H1 (cell line): ENCODE measurements at regions not wholly inside any gene's neighbourhood (a gene's known extent, or its start where the extent isn't known, plus 50 kb on each side); places are given as distances from the start of the nearest gene placed in this dataset.

Source experiments
- CTCF ChIA-PET: fragments of 300-600 bp; sonication (Branson Sonifier 250); formaldehyde crosslinking; loops from one replicate; lab custom pipeline; 2021; ENCODE audit not compliant: partially characterized antibody; lab: Charles Lee
- POLR2A ChIA-PET: fragments of 300-600 bp; sonication (Branson Sonifier 250); formaldehyde crosslinking; loops from one replicate; lab custom pipeline; 2021; ENCODE audit warnings: inconsistent platforms; ENCODE audit not compliant: partially characterized antibody; lab: Charles Lee
- DNase-seq, 2 experiments: peaks; one replicate each; pipeline versions ENCODE4 v3.0.0 to v3.0.0-alpha.2; 2010 to 2022; ENCODE audit warnings: low spot score in 2 of 2, low read depth in 1 of 2, mixed read lengths in 1 of 2
- FAIRE-seq: peaks from 2 replicates; lab custom pipeline; 2011; peaks lifted over from hg19 to GRCh38; lab: Jason Lieb, UNC
- H2AFZ ChIP-seq: 2 replicates; pipeline ENCODE4 v1.8.1; 2012; ENCODE audit warnings: low read length, inconsistent platforms
- H2AK5ac ChIP-seq: 2 replicates; pipeline ENCODE4 v1.6.1; 2013; ENCODE audit warnings: low read depth, low read length
- H2BK120ac ChIP-seq: replicated peaks from 2 replicates; pipeline ENCODE3; 2013; ENCODE audit warnings: low read depth, low read length, inconsistent platforms
- H2BK12ac ChIP-seq: 2 replicates; pipeline ENCODE4 v1.6.1; 2013; ENCODE audit warnings: low read depth, low read length
- H2BK15ac ChIP-seq: 2 replicates; pipeline ENCODE4 v1.6.1; 2013; ENCODE audit warnings: low read length
- H2BK20ac ChIP-seq: 2 replicates; pipeline ENCODE4 v1.6.1; 2013; ENCODE audit warnings: low read length
- H2BK5ac ChIP-seq: 2 replicates; pipeline ENCODE4 v1.6.1; 2013; ENCODE audit warnings: low read depth, low read length
- H3K14ac ChIP-seq: 2 replicates; pipeline ENCODE4 v1.6.1; 2013; ENCODE audit warnings: inconsistent platforms; ENCODE audit not compliant: insufficient read length
- H3K18ac ChIP-seq: 2 replicates; pipeline ENCODE4 v1.6.1; 2013; ENCODE audit warnings: low read length; ENCODE audit errors: extremely low read depth
- H3K23ac ChIP-seq: 2 replicates; pipeline ENCODE4 v1.6.1; 2013; ENCODE audit warnings: inconsistent platforms; ENCODE audit not compliant: insufficient read length
- H3K23me2 ChIP-seq: 2 replicates; pipeline ENCODE4 v1.6.1; 2013; ENCODE audit warnings: low read depth, low read length
- H3K27ac ChIP-seq: 2 replicates; pipeline ENCODE4 v1.6.1; 2011; ENCODE audit warnings: low read depth, low read length, inconsistent platforms
- H3K27me3 ChIP-seq, 4 experiments: replicated peaks in 1 of 4; 1 replicate in 1 of 4; 2 replicates in 3 of 4; pipeline versions ENCODE4 v1.6.1 to v1.8.1; 2011 to 2013; ENCODE audit warnings: low read length in 3 of 4, mild to moderate bottlenecking in 3 of 4, inconsistent platforms in 2 of 4, mixed read lengths in 2 of 4, moderate library complexity in 1 of 4; ENCODE audit not compliant: control insufficient read depth in 3 of 4, insufficient read depth in 3 of 4; ENCODE audit errors: extremely low read depth in 1 of 4
- H3K36me3 ChIP-seq, 4 experiments: 2 replicates each; pipeline versions ENCODE4 v1.6.1 to v1.8.1; 2011 to 2013; ENCODE audit warnings: mild to moderate bottlenecking in 4 of 4, low read length in 3 of 4, moderate library complexity in 2 of 4, control low read depth in 1 of 4, inconsistent platforms in 1 of 4; ENCODE audit not compliant: insufficient read depth in 4 of 4, control insufficient read depth in 2 of 4
- H3K4ac ChIP-seq: replicated peaks from 2 replicates; pipeline ENCODE3; 2013; ENCODE audit warnings: low read length, low read depth, mixed read lengths, inconsistent platforms; ENCODE audit not compliant: insufficient read length
- H3K4me1 ChIP-seq, 4 experiments: replicated peaks in 1 of 4; 1 replicate in 1 of 4; 2 replicates in 3 of 4; pipeline versions ENCODE4 v1.6.1 to v1.8.1; 2011 to 2013; ENCODE audit warnings: low read length in 3 of 4, inconsistent platforms in 2 of 4, mixed read lengths in 1 of 4; ENCODE audit not compliant: insufficient read depth in 4 of 4, control insufficient read depth in 3 of 4
- H3K4me2 ChIP-seq, 2 experiments: 2 replicates each; pipeline versions ENCODE4 v1.6.1 to v1.8.1; 2011 to 2013; ENCODE audit warnings: low read depth in 2 of 2, low read length in 2 of 2, control low read depth in 1 of 2, inconsistent platforms in 1 of 2, mild to moderate bottlenecking in 1 of 2; ENCODE audit not compliant: insufficient read depth in 1 of 2
- H3K4me3 ChIP-seq, 4 experiments: fragments of 200-600, 300-600 bp in 1 of 4; sonication (generic), shearing (Covaris generic), sonication (Bioruptor Twin) in 1 of 4; 2 replicates each; pipeline versions ENCODE4 v1.5.1 to v1.8.1; 2011 to 2016; ENCODE audit warnings: low read length in 4 of 4, low read depth in 3 of 4, control low read depth in 2 of 4, inconsistent platforms in 2 of 4, mild to moderate bottlenecking in 2 of 4, mixed read lengths in 1 of 4, moderate library complexity in 1 of 4; ENCODE audit not compliant: insufficient read depth in 2 of 4; ENCODE audit errors: extremely low read depth in 1 of 4
- H3K56ac ChIP-seq: replicated peaks from 2 replicates; pipeline ENCODE3; 2013; ENCODE audit warnings: low read depth, mild to moderate bottlenecking, mixed read lengths, low read length, inconsistent platforms; ENCODE audit not compliant: insufficient read length
- H3K79me1 ChIP-seq: 2 replicates; pipeline ENCODE4 v1.6.1; 2013; ENCODE audit warnings: low read depth, low read length, control low read depth
- H3K79me2 ChIP-seq, 2 experiments: 2 replicates each; pipeline versions ENCODE4 v1.6.1 to v1.8.1; 2012 to 2013; ENCODE audit warnings: low read length in 2 of 2, mild to moderate bottlenecking in 2 of 2, inconsistent platforms in 1 of 2; ENCODE audit not compliant: insufficient read depth in 2 of 2, control insufficient read depth in 1 of 2
- H3K9ac ChIP-seq, 4 experiments: replicated peaks in 1 of 4; 1 replicate in 1 of 4; 2 replicates in 3 of 4; pipeline versions ENCODE4 v1.6.1 to v1.8.1; 2011 to 2013; ENCODE audit warnings: low read depth in 3 of 4, low read length in 3 of 4, control low read depth in 2 of 4, mild to moderate bottlenecking in 2 of 4, moderate library complexity in 2 of 4, inconsistent platforms in 1 of 4; ENCODE audit errors: extremely low read depth in 1 of 4
- H3K9me3 ChIP-seq, 2 experiments: 2 replicates each; pipeline versions ENCODE4 v1.6.1 to v1.8.1; 2012 to 2013; ENCODE audit warnings: mild to moderate bottlenecking in 2 of 2, moderate library complexity in 2 of 2, control low read depth in 1 of 2, inconsistent platforms in 1 of 2, low read depth in 1 of 2, low read length in 1 of 2, mixed read lengths in 1 of 2; ENCODE audit not compliant: insufficient read depth in 2 of 2
- H4K20me1 ChIP-seq, 2 experiments: replicated peaks in 1 of 2; 2 replicates each; pipeline versions ENCODE3 to v1.8.1; 2011 to 2013; ENCODE audit warnings: inconsistent platforms in 2 of 2, low read length in 2 of 2, mild to moderate bottlenecking in 1 of 2; ENCODE audit not compliant: insufficient read depth in 2 of 2, control insufficient read depth in 1 of 2
- H4K5ac ChIP-seq: 2 replicates; pipeline ENCODE4 v1.6.1; 2013; ENCODE audit warnings: low read length, low read depth, mixed read lengths, inconsistent platforms; ENCODE audit not compliant: insufficient read length
- H4K8ac ChIP-seq: 2 replicates; pipeline ENCODE4 v1.8.0; 2013; ENCODE audit warnings: mild to moderate bottlenecking, moderate library complexity, low read length, inconsistent platforms; ENCODE audit not compliant: insufficient read depth; ENCODE audit errors: extremely low read depth
- H4K91ac ChIP-seq: replicated peaks from 2 replicates; pipeline ENCODE3; 2013; ENCODE audit warnings: low read length, mixed read lengths, inconsistent platforms; ENCODE audit not compliant: insufficient read length
- CTCF ChIP-seq, 3 experiments: IDR thresholded peaks; 1 replicate in 2 of 3; 2 replicates in 1 of 3; pipeline versions ENCODE4 v1.5.1 to v1.6.1; 2011; ENCODE audit warnings: low read length in 3 of 3, mild to moderate bottlenecking in 3 of 3, inconsistent platforms in 2 of 3, low read depth in 1 of 3, moderate library complexity in 1 of 3; ENCODE audit not compliant: insufficient read depth in 1 of 3; ENCODE audit errors: control extremely low read depth in 1 of 3
- KDM1A ChIP-seq: fragments of 200-600, 300-600 bp; sonication (generic); IDR thresholded peaks from 2 replicates; pipeline ENCODE4 v1.7.1; 2016; ENCODE audit warnings: mild to moderate bottlenecking, low read length, borderline replicate concordance
- NRF1 ChIP-seq: IDR thresholded peaks from 2 replicates; pipeline ENCODE4 v1.6.1; 2011; ENCODE audit warnings: mild to moderate bottlenecking, low read depth, low read length, improper control_type of control experiment
- PHF8 ChIP-seq: fragments of 200-600 bp; sonication (generic); conservative IDR thresholded peaks from 2 replicates; pipeline ENCODE4 v1.7.1; 2012; ENCODE audit warnings: low read depth, mild to moderate bottlenecking, inconsistent platforms, low read length, moderate library complexity
- WGBS, 2 experiments: shearing (Covaris generic) in 1 of 2; methylation state at CpG; one replicate each; pipeline versions ENCODE4 v1.1.6 to v1.1.7; 2013 to 2015; ENCODE audit warnings: low lambda C conversion rate in 2 of 2, mixed read lengths in 2 of 2, inconsistent platforms in 1 of 2, low coverage in 1 of 2, missing lambda C conversion rate in 1 of 2; ENCODE audit not compliant: insufficient replicate concordance in 2 of 2, insufficient coverage in 1 of 2, insufficient read length in 1 of 2; ENCODE audit errors: extremely low coverage in 1 of 2, missing lambda C conversion rate in 1 of 2; 5-methylcytosine and 5-hydroxymethylcytosine counted together

- no peak overlapping the region for H2AFZ ChIP-seq
- no peak overlapping the region for H3K9ac ChIP-seq
- DNase-seq, result no peak
- no peak overlapping the region for H3K56ac ChIP-seq
- H3K9me3 ChIP-seq, result no peaks in the 10 kb centered on the region
- peaks cover 1 to 29% (median 18%) of the 10 kb centered on the region in 4 experiments; a peak in 5 of 7 replicates for H3K4me1 ChIP-seq
- H2BK15ac ChIP-seq, result no peak overlapping the region
- TF ChIP-seq PHF8, result no peak
- TF ChIP-seq NRF1, result no peak
- no peak for TF ChIP-seq KDM1A
- TF ChIP-seq CTCF (IDR thresholded peaks at IDR 0.05; ENCODE audit: control extremely low read depth in 1 of 3, insufficient read depth in 1 of 3, low read depth in 1 of 3, low read length in 3 of 3), result no peak
- peak overlapping the region; percentile 21 for H4K5ac ChIP-seq
- H3K27ac ChIP-seq, result no peak overlapping the region
- H2BK5ac ChIP-seq, result peak overlapping the region; percentile 13; the same call in 1 of the 2 replicates
- H3K4me2 ChIP-seq, result peak overlapping the region in 1 of 2 experiments; percentile 47; a peak in 1 of 4 replicates
- no peaks in the 10 kb centered on the region; the same call in 1 of the 2 replicates for H3K23me2 ChIP-seq
- FAIRE-seq, result no peak
- ChIA-PET CTCF (no interaction called here), POLR2A (no interaction called here)
- peak overlapping the region; percentile 11 for H4K91ac ChIP-seq
- 53 to 100% methylated on average over 1 to 3 of the region's 3 CpGs for WGBS, 2 experiments
- H3K18ac ChIP-seq, result no peak overlapping the region
- no peaks in the 10 kb centered on the region for H3K36me3 ChIP-seq
- no peaks in the 10 kb centered on the region for H3K79me1 ChIP-seq
- no peaks in the 10 kb centered on the region for H3K27me3 ChIP-seq
- H3K23ac ChIP-seq, result no peak overlapping the region
- H3K4me3 ChIP-seq, result peak overlapping the region in 1 of 4 experiments; percentile 29; a peak in 1 of 8 replicates
- H3K4ac ChIP-seq, result no peak overlapping the region
- no peaks in the 10 kb centered on the region for H3K79me2 ChIP-seq
- H2BK20ac ChIP-seq, result no peak overlapping the region; the same call in 1 of the 2 replicates
- no peaks in the 10 kb centered on the region for H4K20me1 ChIP-seq
- H2AK5ac ChIP-seq, result no peak overlapping the region
- no peak overlapping the region for H2BK12ac ChIP-seq
- no peak overlapping the region for H3K14ac ChIP-seq
- H4K8ac ChIP-seq, result no peak overlapping the region
- H2BK120ac ChIP-seq, result peak overlapping the region; percentile 7
Measured at GRCh38 chr5:116651653-116652052, 77.0 kb upstream of the SEMA6A start.
